A549 (cell line): ENCODE measurements at regions not wholly inside any gene's neighbourhood (a gene's known extent, or its start where the extent isn't known, plus 50 kb on each side); places are given as distances from the start of the nearest gene placed in this dataset.

Experiments
- ATAC-seq, 2 experiments: fragments of 200-7000 bp in 1 of 2; fragments of >200 bp in 1 of 2; cut with Nextera tagmentation in 1 of 2; cut with Tn5 transposase in 1 of 2; 3 replicates each; pipeline versions ENCODE4 v1.8.0 to v1.9.1; 2018 to 2020; ENCODE audit warnings: mild to moderate bottlenecking in 1 of 2, moderate library complexity in 1 of 2
- CTCF ChIA-PET: fragments of 300-600 bp; sonication (Branson Sonifier 250); formaldehyde crosslinking; extraction: SDS; loops from one replicate; lab custom pipeline; 2021; ENCODE audit warnings: antibody characterized with exemption, inconsistent platforms; lab: Yijun Ruan, JAX
- POLR2A ChIA-PET: fragments of 350-600 bp; formaldehyde crosslinking; extraction: SDS; loops from one replicate; lab custom pipeline; 2021; ENCODE audit warnings: antibody characterized with exemption, inconsistent platforms; lab: Yijun Ruan, JAX
- DNase-seq, 2 experiments: peaks; one replicate each; pipeline versions ENCODE4 v3.0.0 to v3.0.0-alpha.2; 2011 to 2016; ENCODE audit warnings: low read depth in 1 of 2, low spot score in 1 of 2
- FAIRE-seq: peaks from 2 replicates; lab custom pipeline; 2011; peaks lifted over from hg19 to GRCh38; lab: Jason Lieb, UNC
- H3K27ac ChIP-seq, 2 experiments: fragments of >200 bp; sonication (Bioruptor Twin); formaldehyde crosslinking; 3 replicates each; pipeline ENCODE4 v1.5.1; 2016 to 2017
- H3K4me1 ChIP-seq: fragments of >200 bp; sonication (Bioruptor Twin); formaldehyde crosslinking; 3 replicates; pipeline ENCODE4 v1.6.1; 2016
- H3K4me2 ChIP-seq: fragments of >200 bp; sonication (Bioruptor Twin); formaldehyde crosslinking; 3 replicates; pipeline ENCODE4 v1.6.1; 2016
- H3K4me3 ChIP-seq: fragments of >200 bp; sonication (Bioruptor Twin); formaldehyde crosslinking; 3 replicates; pipeline ENCODE4 v1.5.1; 2016
- H3K9me3 ChIP-seq: fragments of >200 bp; sonication (Bioruptor Twin); formaldehyde crosslinking; 3 replicates; pipeline ENCODE4 v1.6.1; 2016
- CEBPB ChIP-seq, 2 experiments: fragments of >200 bp in 1 of 2; sonication (Bioruptor Twin) in 1 of 2; formaldehyde crosslinking in 1 of 2; IDR thresholded peaks; 2 replicates each; pipeline ENCODE4 v1.6.1; 2012 to 2016
- CHD2 ChIP-seq: fragments of 150-350 bp; IDR thresholded peaks from 2 replicates; pipeline ENCODE4 v1.6.1; 2014; ENCODE audit warnings: low read length; ENCODE audit not compliant: partially characterized antibody
- EHF ChIP-seq: fragments of 250-450 bp; sonication (Bioruptor Pico); IDR thresholded peaks from 2 replicates; pipeline ENCODE4 v1.5.0; 2020; ENCODE audit warnings: mild to moderate bottlenecking
- ESRRA ChIP-seq: fragments of 150-350 bp; IDR thresholded peaks from 2 replicates; pipeline ENCODE4 v1.6.1; 2014; ENCODE audit warnings: mild to moderate bottlenecking, low read length, borderline replicate concordance
- GATA3 ChIP-seq: IDR thresholded peaks from 2 replicates; pipeline ENCODE4 v1.6.1; 2012; ENCODE audit warnings: borderline replicate concordance
- HDAC2 ChIP-seq: fragments of 200-600 bp; sonication (generic); IDR thresholded peaks from 2 replicates; pipeline ENCODE4 v1.6.1; 2016
- HEYL ChIP-seq: fragments of 250-450 bp; sonication (Bioruptor Pico); IDR thresholded peaks from 2 replicates; pipeline ENCODE4 v1.8.0; 2021; ENCODE audit warnings: mild to moderate bottlenecking, moderate library complexity
- HOXA7 ChIP-seq: fragments of 250-450 bp; sonication (Bioruptor Pico); IDR thresholded peaks from 2 replicates; pipeline ENCODE4 v1.5.0; 2020; ENCODE audit warnings: mild to moderate bottlenecking, moderate library complexity
- HOXB13 ChIP-seq: fragments of 250-450 bp; sonication (Bioruptor Pico); IDR thresholded peaks from 2 replicates; pipeline ENCODE4 v1.5.0; 2020; ENCODE audit warnings: low read depth, mild to moderate bottlenecking, moderate library complexity
- HOXB5 ChIP-seq: fragments of 250-450 bp; sonication (Bioruptor Pico); IDR thresholded peaks from 2 replicates; pipeline ENCODE4 v1.5.0; 2020; ENCODE audit warnings: mild to moderate bottlenecking, moderate library complexity
- MAZ ChIP-seq: fragments of 150-350 bp; IDR thresholded peaks from 2 replicates; pipeline ENCODE4 v1.6.1; 2014; ENCODE audit warnings: antibody characterized with exemption, low read depth, low read length, borderline replicate concordance
- NFE2L2 ChIP-seq: fragments of 150-350 bp; conservative IDR thresholded peaks from 2 replicates; pipeline ENCODE4 v1.6.1; 2014; ENCODE audit warnings: low read length
- NPAS2 ChIP-seq: fragments of 250-450 bp; sonication (Bioruptor Pico); IDR thresholded peaks from 2 replicates; pipeline ENCODE4 v1.8.0; 2022; ENCODE audit warnings: mild to moderate bottlenecking, moderate library complexity, borderline replicate concordance
- NR3C1 ChIP-seq: fragments of >200 bp; sonication (Bioruptor Twin); formaldehyde crosslinking; IDR thresholded peaks from 3 replicates; pipeline ENCODE4 v1.6.1; 2017
- RAD21 ChIP-seq, 2 experiments: fragments of >200 bp in 1 of 2; sonication (Bioruptor Twin) in 1 of 2; formaldehyde crosslinking in 1 of 2; IDR thresholded peaks in 1 of 2; conservative IDR thresholded peaks in 1 of 2; 2 replicates in 1 of 2; 3 replicates in 1 of 2; pipeline ENCODE4 v1.6.1; 2012 to 2018; ENCODE audit warnings: inconsistent platforms in 1 of 2
- RARB ChIP-seq: fragments of 250-450 bp; sonication (Bioruptor Pico); IDR thresholded peaks from 2 replicates; pipeline ENCODE4 v1.8.0; 2021; ENCODE audit warnings: mild to moderate bottlenecking, moderate library complexity
- RCOR1 ChIP-seq: fragments of 150-350 bp; IDR thresholded peaks from 2 replicates; pipeline ENCODE4 v1.6.1; 2014; ENCODE audit warnings: antibody characterized with exemption, low read length, low read depth
- RFX5 ChIP-seq: fragments of 450-650 bp; IDR thresholded peaks from 2 replicates; pipeline ENCODE4 v1.7.1; 2014; ENCODE audit warnings: antibody characterized with exemption, mild to moderate bottlenecking, moderate library complexity
- SMC3 ChIP-seq: fragments of >200 bp; sonication (Bioruptor Twin); formaldehyde crosslinking; IDR thresholded peaks from 3 replicates; pipeline ENCODE4 v1.6.1; 2018; ENCODE audit warnings: inconsistent platforms
- SREBF2 ChIP-seq: fragments of 450-650 bp; IDR thresholded peaks from 2 replicates; pipeline ENCODE4 v1.6.1; 2014; ENCODE audit warnings: mild to moderate bottlenecking, moderate library complexity
- TFCP2L1 ChIP-seq: fragments of 250-450 bp; sonication (Bioruptor Pico); IDR thresholded peaks from 2 replicates; pipeline ENCODE4 v1.5.0; 2021; ENCODE audit warnings: mild to moderate bottlenecking
- WGBS: methylation state at CpG from one replicate; pipeline ENCODE4 v1.1.6; 2017; ENCODE audit errors: missing lambda C conversion rate; 5-methylcytosine and 5-hydroxymethylcytosine counted together
- TF ChIP-seq, protein P1 (sequence below): fragments of 150-350 bp; IDR thresholded peaks from 2 replicates; pipeline ENCODE4 v1.6.1; 2014; ENCODE audit warnings: low read depth, mild to moderate bottlenecking, low read length
- TF ChIP-seq, protein P2 (sequence below): fragments of >200 bp; sonication (Bioruptor Twin); formaldehyde crosslinking; IDR thresholded peaks from 3 replicates; pipeline ENCODE4 v1.6.1; 2016
- TF ChIP-seq, protein P3 (sequence below): fragments of 250-450 bp; sonication (Bioruptor Pico); IDR thresholded peaks from 2 replicates; pipeline ENCODE4 v1.5.0; 2021; ENCODE audit warnings: mild to moderate bottlenecking, moderate library complexity, borderline replicate concordance
- TF ChIP-seq, protein P4 (sequence below): IDR thresholded peaks from 2 replicates; pipeline ENCODE4 v1.6.1; 2012; ENCODE audit warnings: low read depth, borderline replicate concordance
- TF ChIP-seq, protein P5 (sequence below): fragments of >200 bp; sonication (Bioruptor Twin); formaldehyde crosslinking; IDR thresholded peaks from 2 replicates; pipeline ENCODE4 v1.6.1; 2016
- TF ChIP-seq, protein P6 (sequence below): fragments of 250-450 bp; sonication (Bioruptor Pico); IDR thresholded peaks from 2 replicates; pipeline ENCODE4 v1.5.0; 2020; ENCODE audit warnings: low read depth, mild to moderate bottlenecking, moderate library complexity

DNA sequence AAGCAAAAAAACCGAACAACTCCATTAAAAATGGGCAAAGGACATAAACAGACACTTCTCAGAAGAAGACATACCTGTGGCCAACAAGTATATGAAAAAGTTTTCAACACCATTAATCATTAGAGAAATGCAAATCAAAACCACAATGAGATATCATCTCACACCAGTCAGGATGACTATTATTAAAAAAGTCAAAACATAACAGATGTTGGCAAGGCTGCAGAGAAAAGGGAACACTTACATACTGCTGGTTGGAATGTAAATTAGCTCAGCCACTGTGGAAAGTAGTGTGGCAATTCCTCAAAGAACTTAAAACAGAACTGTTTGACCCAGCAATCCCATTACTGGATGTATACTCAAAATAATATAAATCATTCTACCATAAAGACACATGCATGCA, 436.3 kb downstream of the KLHL13 start:
- Histone ChIP-seq H3K4me3 (no peak overlapping the region), H3K4me1 (no peaks in the 10 kb centered on the region), H3K9me3 (no peaks in the 10 kb centered on the region), H3K27ac (no peak overlapping the region), H3K4me2 (no peak overlapping the region)
- FAIRE-seq (no peak), ATAC-seq (no peak), DNase-seq (no peak)
- CTCF ChIA-PET = no interaction called here
- WGBS = 0% methylated on average over 1 of the region's 1 CpG
- POLR2A ChIA-PET = no interaction called here
- no peak for TF ChIP-seq HDAC2
- TF ChIP-seq, protein P1, sequence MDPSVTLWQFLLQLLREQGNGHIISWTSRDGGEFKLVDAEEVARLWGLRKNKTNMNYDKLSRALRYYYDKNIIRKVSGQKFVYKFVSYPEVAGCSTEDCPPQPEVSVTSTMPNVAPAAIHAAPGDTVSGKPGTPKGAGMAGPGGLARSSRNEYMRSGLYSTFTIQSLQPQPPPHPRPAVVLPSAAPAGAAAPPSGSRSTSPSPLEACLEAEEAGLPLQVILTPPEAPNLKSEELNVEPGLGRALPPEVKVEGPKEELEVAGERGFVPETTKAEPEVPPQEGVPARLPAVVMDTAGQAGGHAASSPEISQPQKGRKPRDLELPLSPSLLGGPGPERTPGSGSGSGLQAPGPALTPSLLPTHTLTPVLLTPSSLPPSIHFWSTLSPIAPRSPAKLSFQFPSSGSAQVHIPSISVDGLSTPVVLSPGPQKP = no peak
- TF ChIP-seq SMC3 = no peak
- TF ChIP-seq MAZ = no peak
- no peak for TF ChIP-seq SREBF2
- TF ChIP-seq, protein P2, sequence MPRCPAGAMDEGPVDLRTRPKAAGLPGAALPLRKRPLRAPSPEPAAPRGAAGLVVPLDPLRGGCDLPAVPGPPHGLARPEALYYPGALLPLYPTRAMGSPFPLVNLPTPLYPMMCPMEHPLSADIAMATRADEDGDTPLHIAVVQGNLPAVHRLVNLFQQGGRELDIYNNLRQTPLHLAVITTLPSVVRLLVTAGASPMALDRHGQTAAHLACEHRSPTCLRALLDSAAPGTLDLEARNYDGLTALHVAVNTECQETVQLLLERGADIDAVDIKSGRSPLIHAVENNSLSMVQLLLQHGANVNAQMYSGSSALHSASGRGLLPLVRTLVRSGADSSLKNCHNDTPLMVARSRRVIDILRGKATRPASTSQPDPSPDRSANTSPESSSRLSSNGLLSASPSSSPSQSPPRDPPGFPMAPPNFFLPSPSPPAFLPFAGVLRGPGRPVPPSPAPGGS = no peak
- TF ChIP-seq TFCP2L1 = no peak
- no peak for TF ChIP-seq CHD2
- TF ChIP-seq, protein P3, sequence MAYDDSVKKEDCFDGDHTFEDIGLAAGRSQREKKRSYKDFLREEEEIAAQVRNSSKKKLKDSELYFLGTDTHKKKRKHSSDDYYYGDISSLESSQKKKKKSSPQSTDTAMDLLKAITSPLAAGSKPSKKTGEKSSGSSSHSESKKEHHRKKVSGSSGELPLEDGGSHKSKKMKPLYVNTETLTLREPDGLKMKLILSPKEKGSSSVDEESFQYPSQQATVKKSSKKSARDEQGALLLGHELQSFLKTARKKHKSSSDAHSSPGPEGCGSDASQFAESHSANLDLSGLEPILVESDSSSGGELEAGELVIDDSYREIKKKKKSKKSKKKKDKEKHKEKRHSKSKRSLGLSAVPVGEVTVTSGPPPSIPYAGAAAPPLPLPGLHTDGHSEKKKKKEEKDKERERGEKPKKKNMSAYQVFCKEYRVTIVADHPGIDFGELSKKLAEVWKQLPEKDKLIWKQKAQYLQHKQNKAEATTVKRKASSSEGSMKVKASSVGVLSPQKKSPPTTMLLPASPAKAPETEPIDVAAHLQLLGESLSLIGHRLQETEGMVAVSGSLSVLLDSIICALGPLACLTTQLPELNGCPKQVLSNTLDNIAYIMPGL (CRISPR knock-in tag) = no peak
- no peak for TF ChIP-seq NPAS2 (CRISPR knock-in tag)
- no peak for TF ChIP-seq HOXA7 (CRISPR knock-in tag)
- TF ChIP-seq HOXB13 (CRISPR knock-in tag) = no peak
- TF ChIP-seq RCOR1 = no peak
- no peak for TF ChIP-seq ESRRA
- no peak for TF ChIP-seq NR3C1
- TF ChIP-seq, protein P4, sequence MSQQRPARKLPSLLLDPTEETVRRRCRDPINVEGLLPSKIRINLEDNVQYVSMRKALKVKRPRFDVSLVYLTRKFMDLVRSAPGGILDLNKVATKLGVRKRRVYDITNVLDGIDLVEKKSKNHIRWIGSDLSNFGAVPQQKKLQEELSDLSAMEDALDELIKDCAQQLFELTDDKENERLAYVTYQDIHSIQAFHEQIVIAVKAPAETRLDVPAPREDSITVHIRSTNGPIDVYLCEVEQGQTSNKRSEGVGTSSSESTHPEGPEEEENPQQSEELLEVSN = no peak
- TF ChIP-seq RARB (CRISPR knock-in tag) = no peak
- no peak for TF ChIP-seq HEYL (CRISPR knock-in tag)
- TF ChIP-seq, protein P5, sequence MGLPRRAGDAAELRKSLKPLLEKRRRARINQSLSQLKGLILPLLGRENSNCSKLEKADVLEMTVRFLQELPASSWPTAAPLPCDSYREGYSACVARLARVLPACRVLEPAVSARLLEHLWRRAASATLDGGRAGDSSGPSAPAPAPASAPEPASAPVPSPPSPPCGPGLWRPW = no peak

DNA sequence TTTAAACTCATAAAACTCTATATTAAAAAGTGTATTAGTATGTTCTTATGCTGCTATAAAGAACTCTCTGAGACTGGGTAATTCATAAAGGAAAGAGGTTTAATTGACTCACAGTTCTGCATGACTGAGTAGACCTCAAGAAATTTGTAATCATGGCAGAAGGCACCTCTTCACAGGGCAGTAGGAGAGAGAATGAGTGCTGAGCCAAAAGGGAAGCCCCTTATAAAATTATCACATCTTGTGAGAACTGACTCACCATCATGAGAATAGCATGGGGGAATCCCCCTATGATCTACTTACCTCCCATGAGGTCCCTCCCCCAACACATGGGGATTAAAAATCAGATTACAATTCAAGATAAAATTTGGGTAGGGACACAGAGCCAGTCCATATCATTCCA, 463.2 kb downstream of the KLHL13 start:
- FAIRE-seq (no peak), ATAC-seq (no peak), DNase-seq (no peak)
- ChIA-PET POLR2A (no interaction called here), CTCF (interaction anchor here (0.7 kb wide), 1 partner anchor 18 kb away, joined by 3 read pairs; no protein-coding TSS in a partner anchor)
- Histone ChIP-seq H3K4me2 (no peak overlapping the region), H3K9me3 (no peaks in the 10 kb centered on the region), H3K4me1 (no peaks in the 10 kb centered on the region), H3K27ac (no peak overlapping the region), H3K4me3 (no peak overlapping the region)
- TF ChIP-seq RARB (CRISPR knock-in tag) = no peak
- TF ChIP-seq RAD21 (conservative IDR thresholded peaks at IDR 0.05 in 1 of 2, IDR thresholded peaks at IDR 0.05 in 1 of 2) = no peak
- no peak for TF ChIP-seq RFX5
- TF ChIP-seq EHF (CRISPR knock-in tag) = no peak
- no peak for TF ChIP-seq HEYL (CRISPR knock-in tag)
- no peak for TF ChIP-seq NPAS2 (CRISPR knock-in tag)
- TF ChIP-seq NFE2L2 = no peak
- TF ChIP-seq, protein P1 = no peak
- TF ChIP-seq HOXA7 (CRISPR knock-in tag) = no peak
- no peak for TF ChIP-seq TFCP2L1
- no peak for TF ChIP-seq CEBPB (IDR thresholded peaks at IDR 0.05)
- no peak for TF ChIP-seq HOXB13 (CRISPR knock-in tag)
- TF ChIP-seq GATA3 = no peak
- TF ChIP-seq HDAC2 = no peak
- TF ChIP-seq, protein P3 (CRISPR knock-in tag) = no peak
- TF ChIP-seq, protein P6, sequence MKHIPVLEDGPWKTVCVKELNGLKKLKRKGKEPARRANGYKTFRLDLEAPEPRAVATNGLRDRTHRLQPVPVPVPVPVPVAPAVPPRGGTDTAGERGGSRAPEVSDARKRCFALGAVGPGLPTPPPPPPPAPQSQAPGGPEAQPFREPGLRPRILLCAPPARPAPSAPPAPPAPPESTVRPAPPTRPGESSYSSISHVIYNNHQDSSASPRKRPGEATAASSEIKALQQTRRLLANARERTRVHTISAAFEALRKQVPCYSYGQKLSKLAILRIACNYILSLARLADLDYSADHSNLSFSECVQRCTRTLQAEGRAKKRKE (CRISPR knock-in tag) = no peak
- TF ChIP-seq HOXB5 (CRISPR knock-in tag) = no peak
